ENCODE measurements at regions not wholly inside any gene's neighbourhood (a gene's known extent, or its start where the extent isn't known, plus 50 kb on each side); places are given as distances from the start of the nearest gene placed in this dataset.

GRCh38 chr16:86846136-86846535 lies 267.8 kb downstream of the FOXL1 start (continued):
- no peak for TF ChIP-seq ZNF513 (tag by site-specific recombination; IDR thresholded peaks at IDR 0.05)
- no peak for TF ChIP-seq ZNF626 (tag by site-specific recombination; IDR thresholded peaks at IDR 0.05)
- no peak for TF ChIP-seq KLF7 (tag by site-specific recombination; IDR thresholded peaks at IDR 0.05; ENCODE audit: borderline replicate concordance)
- no peak for TF ChIP-seq ZNF600 (tag by site-specific recombination; IDR thresholded peaks at IDR 0.05)

GRCh38 chr16:86848821-86849220 lies 270.5 kb downstream of the FOXL1 start:
- Histone ChIP-seq H3K9me3 (ENCODE audit: control insufficient read depth, insufficient read depth, low read depth, low read length) (no peaks in the 10 kb centered on the region), H3K36me3 (ENCODE audit: control insufficient read depth in 2 of 2, insufficient read depth in 1 of 2, low read length in 2 of 2) (no peaks in the 10 kb centered on the region), H3K27ac (ENCODE audit: extremely low read depth, low read depth, low read length) (no peak overlapping the region), H3K4me1 (ENCODE audit: control insufficient read depth, insufficient read depth, low read length) (no peaks in the 10 kb centered on the region), H3K4me3 (ENCODE audit: low read depth, low read length) (no peak overlapping the region)
- ChIA-PET CTCF (no interaction called here), POLR2A (no interaction called here)
- TF ChIP-seq RBAK (tag by site-specific recombination; IDR thresholded peaks at IDR 0.05) (no peak), ZNF555 (tag by site-specific recombination; conservative IDR thresholded peaks at IDR 0.05) (no peak), ZBTB8A (tag by site-specific recombination; IDR thresholded peaks at IDR 0.05) (no peak), ZFHX2 (tag by site-specific recombination; conservative IDR thresholded peaks at IDR 0.05) (no peak), ZNF362 (tag by site-specific recombination; IDR thresholded peaks at IDR 0.05) (no peak)

- no peaks in the 10 kb centered on the region for H3K9me3 ChIP-seq (ENCODE audit: control insufficient read depth, insufficient read depth, low read depth, low read length)
- H3K27ac ChIP-seq (ENCODE audit: extremely low read depth, low read depth, low read length) = no peak overlapping the region
- no peaks in the 10 kb centered on the region for H3K4me1 ChIP-seq (ENCODE audit: control insufficient read depth, insufficient read depth, low read length)
- no peaks in the 10 kb centered on the region for H3K36me3 ChIP-seq (ENCODE audit: control insufficient read depth in 2 of 2, insufficient read depth in 1 of 2, low read length in 2 of 2)
- no peak for TF ChIP-seq ZXDB (tag by site-specific recombination; IDR thresholded peaks at IDR 0.05)
- TF ChIP-seq ZNF621 (tag by site-specific recombination; IDR thresholded peaks at IDR 0.05) = no peak
- no peak for TF ChIP-seq ZBTB21 (tag by site-specific recombination; IDR thresholded peaks at IDR 0.05)
- no peak for TF ChIP-seq ZNF830 (tag by site-specific recombination; IDR thresholded peaks at IDR 0.05; ENCODE audit: low read depth)
- TF ChIP-seq ZNF629 (tag by site-specific recombination; IDR thresholded peaks at IDR 0.05) = no peak
- TF ChIP-seq ZSCAN16 (tag by site-specific recombination; IDR thresholded peaks at IDR 0.05) = no peak
- TF ChIP-seq ZNF19 (tag by site-specific recombination; IDR thresholded peaks at IDR 0.05; ENCODE audit: low read depth) = no peak
- TF ChIP-seq ZNF449 (tag by site-specific recombination; IDR thresholded peaks at IDR 0.05) = no peak
- no peak for TF ChIP-seq ZNF202 (tag by site-specific recombination; IDR thresholded peaks at IDR 0.05; ENCODE audit: borderline replicate concordance)
- no peak for TF ChIP-seq ZNF571 (tag by site-specific recombination; IDR thresholded peaks at IDR 0.05)
- no peak for TF ChIP-seq ZNF404 (tag by site-specific recombination; IDR thresholded peaks at IDR 0.05)
- TF ChIP-seq TRIM28 (IDR thresholded peaks at IDR 0.05; ENCODE audit: borderline replicate concordance, low read length) = no peak
- no peak for TF ChIP-seq ZNF837 (tag by site-specific recombination; IDR thresholded peaks at IDR 0.05)
- POLR2A ChIA-PET = no interaction called here
- CTCF ChIA-PET = no interaction called here
- no peak overlapping the region for H3K4me3 ChIP-seq (ENCODE audit: low read depth, low read length)
Observed at GRCh38 chr16:86850670-86851069, 272.3 kb downstream of the FOXL1 start.
